Coronary artery (tissue), 2 donors: ENCODE measurements at regions not wholly inside any gene's neighbourhood (a gene's known extent, or its start where the extent isn't known, plus 50 kb on each side); places are given as distances from the start of the nearest gene placed in this dataset.

ENCODE experiments used
- DNase-seq: peaks from one replicate; pipeline ENCODE4 v3.0.0-alpha.2; 2017; ENCODE audit warnings: low spot score
- H3K27ac ChIP-seq, 2 donors: fragments of 200-600 bp; sonication (generic); one replicate each; pipeline ENCODE4 v1.5.1; 2016 to 2019
- H3K4me3 ChIP-seq: fragments of 200-600 bp; sonication (generic); 2 replicates; pipeline ENCODE4 v1.5.1; 2016; ENCODE audit warnings: mild to moderate bottlenecking, moderate library complexity
- CTCF ChIP-seq: fragments of 200-600 bp; sonication (generic); IDR thresholded peaks from one replicate; pipeline ENCODE4 v1.5.1; 2019; ENCODE audit warnings: antibody characterized with exemption

- DNase-seq = no peak
- H3K4me3 ChIP-seq = no peak overlapping the region
- TF ChIP-seq CTCF = no peak
- no peak overlapping the region for H3K27ac ChIP-seq
Measured at GRCh38 chr5:101976933-101977332, 319.2 kb downstream of the SLCO4C1 start.

DNA sequence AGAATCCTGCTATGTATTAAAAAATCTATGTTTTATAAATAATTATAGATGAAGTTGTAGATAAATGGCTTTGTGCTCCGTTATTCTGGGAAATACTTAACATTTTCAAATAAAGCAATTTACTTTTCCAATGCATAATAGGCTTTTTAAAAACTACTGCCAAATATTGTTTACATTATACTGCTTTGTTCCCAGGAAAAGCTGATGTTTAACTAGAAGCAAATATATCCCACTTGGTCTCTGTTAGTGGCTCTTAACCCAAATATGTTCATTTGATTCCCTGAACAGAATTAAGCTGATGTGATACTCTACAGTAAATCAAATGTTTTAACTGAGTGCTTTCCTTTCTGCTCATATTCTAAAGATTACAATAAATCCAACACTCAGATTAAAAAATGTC, 326.3 kb downstream of the SLCO4C1 start:
- no peak for TF ChIP-seq CTCF
- no peak overlapping the region for H3K4me3 ChIP-seq
- DNase-seq = no peak
- no peak overlapping the region for H3K27ac ChIP-seq

DNA sequence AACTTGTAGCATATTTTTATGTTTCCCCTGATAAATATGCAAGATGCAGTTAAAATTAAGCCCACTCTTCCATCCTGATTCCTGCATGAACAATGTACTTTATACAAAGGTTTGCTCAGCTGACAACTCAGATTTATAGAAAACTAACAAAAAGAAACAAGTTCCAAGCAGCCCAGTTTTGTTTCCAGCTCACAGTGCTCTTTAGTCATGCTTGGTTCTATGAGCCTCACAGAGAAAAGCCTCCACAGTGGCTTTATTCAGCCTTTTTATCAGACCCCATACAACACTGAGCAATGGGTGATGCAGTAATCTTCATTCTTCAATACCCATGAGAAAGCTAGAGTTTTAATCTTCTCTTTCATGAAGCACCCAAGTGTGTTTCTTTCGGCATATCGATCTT, 329.6 kb downstream of the SLCO4C1 start:
- Histone ChIP-seq H3K4me3 (no peak overlapping the region), H3K27ac (no peak overlapping the region)
- no peak for TF ChIP-seq CTCF
- no peak for DNase-seq

GRCh38 chr5:101955891-101956290, 340.2 kb downstream of the SLCO4C1 start:
- no peak for DNase-seq
- no peak for TF ChIP-seq CTCF
- no peak overlapping the region for H3K27ac ChIP-seq

DNA sequence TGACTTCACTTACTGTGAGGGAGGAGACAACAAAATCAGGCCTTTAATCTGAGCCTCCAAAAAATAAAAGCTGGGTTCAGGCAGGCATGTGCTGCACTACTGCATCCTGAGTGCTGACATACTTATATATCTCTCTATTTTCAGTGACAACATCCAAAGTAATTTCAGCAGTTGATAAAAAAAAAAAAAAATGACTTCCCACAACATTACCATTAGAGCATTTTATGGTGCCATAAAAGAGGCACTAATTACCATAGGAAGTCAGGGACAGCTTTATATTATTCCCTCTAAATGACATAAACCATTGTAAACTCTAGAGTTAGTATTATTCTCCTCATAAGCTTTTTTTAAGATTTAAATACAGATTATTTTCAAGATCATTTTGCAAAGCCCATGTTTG, 346.1 kb downstream of the SLCO4C1 start:
- no peak for TF ChIP-seq CTCF
- DNase-seq = no peak
- H3K27ac ChIP-seq = no peak overlapping the region
- no peak overlapping the region for H3K4me3 ChIP-seq

More at GRCh38 chr5:101955891-101956290, 340.2 kb downstream of the SLCO4C1 start:
- H3K4me3 ChIP-seq = no peak overlapping the region

GRCh38 chr5:101948615-101949014, 347.5 kb downstream of the SLCO4C1 start:
- TF ChIP-seq CTCF = no peak
- H3K27ac ChIP-seq = no peak overlapping the region
- H3K4me3 ChIP-seq = no peak overlapping the region
- no peak for DNase-seq

DNA sequence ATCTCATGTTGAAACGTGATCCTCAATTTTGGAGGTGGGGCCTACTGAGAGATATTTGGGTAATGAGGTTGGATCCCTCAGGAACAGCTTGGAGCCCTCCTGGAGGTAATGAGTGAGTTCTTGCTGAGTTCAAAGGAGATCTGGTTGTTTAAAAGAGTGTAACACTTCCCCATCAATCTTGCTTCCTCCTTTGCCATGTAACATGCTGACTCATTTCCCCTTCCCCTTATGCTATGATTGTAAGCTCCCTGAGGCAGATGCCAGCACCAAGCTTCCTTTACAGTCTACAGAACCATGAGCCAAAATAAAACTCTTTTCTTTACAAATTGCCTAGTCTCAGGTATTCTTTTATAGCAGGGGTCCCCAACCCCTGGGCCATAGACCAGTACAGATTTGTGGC, 352.3 kb downstream of the SLCO4C1 start:
- DNase-seq = no peak
- no peak for TF ChIP-seq CTCF
- Histone ChIP-seq H3K27ac (no peak overlapping the region), H3K4me3 (no peak overlapping the region)
